ENCODE measurements at regions not wholly inside any gene's neighbourhood (a gene's known extent, or its start where the extent isn't known, plus 50 kb on each side); places are given as distances from the start of the nearest gene placed in this dataset.
"Not testable (repeated sequence)": the region's sequence is repeated elsewhere in the genome, so short reads cannot be mapped to it uniquely, and the experiment has no call there.

DNA sequence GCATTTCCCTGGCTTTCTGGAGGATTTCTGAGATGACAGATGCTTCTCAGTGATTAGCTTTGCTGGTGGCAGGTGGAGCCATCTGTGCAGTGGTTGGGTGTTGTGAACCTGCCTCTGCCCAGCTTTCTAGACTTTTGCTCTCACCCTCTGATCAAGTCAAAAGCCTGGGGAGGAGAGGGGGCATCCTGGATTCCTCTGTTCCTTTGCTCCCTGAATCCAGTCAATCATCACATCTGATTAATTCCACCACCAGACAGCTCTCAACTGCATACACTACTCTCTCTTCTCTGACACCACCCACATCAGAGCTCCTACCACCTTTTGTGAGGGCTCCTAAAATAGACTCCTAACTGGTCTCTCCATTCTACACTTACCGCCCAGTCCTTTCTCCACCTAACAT is 283.5 kb downstream of the WDR11 start:
- Mint-ChIP-seq H3K4me3 (no peak overlapping the region), H3K27ac (no peak overlapping the region), H3K36me3 (ENCODE audit: low read depth) (no peaks in the 10 kb centered on the region), H3K27me3 (no peaks in the 10 kb centered on the region), H3K4me1 (no peaks in the 10 kb centered on the region), H3K9me3 (peaks cover 3% of the 10 kb centered on the region)
- CTCF ChIA-PET, result no interaction called here
- POLR2A ChIA-PET, result no interaction called here
- DNase-seq, result no peak

DNA sequence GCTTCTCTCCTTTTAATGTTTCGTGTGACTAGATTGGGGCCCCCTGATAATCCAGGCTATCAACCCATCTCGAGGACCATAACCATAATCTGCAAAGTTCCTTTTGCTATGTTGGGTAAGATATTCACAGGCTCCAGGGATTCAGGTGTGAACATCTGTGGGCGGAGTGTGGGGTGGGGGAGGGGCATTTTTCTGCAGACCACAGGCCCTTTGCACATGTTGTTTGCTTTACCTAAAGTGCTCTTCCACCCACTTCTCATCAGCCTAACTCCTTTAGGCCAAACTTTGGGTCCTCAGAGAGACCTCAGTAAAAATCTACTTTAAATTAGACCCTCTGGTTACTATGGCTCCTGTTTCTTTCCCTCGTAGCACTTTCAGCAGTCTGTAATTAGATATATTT is 284.4 kb downstream of the WDR11 start:
- Mint-ChIP-seq H3K36me3 (ENCODE audit: low read depth) (no peaks in the 10 kb centered on the region), H3K9me3 (peaks cover 3% of the 10 kb centered on the region), H3K4me1 (no peaks in the 10 kb centered on the region), H3K27ac (no peak overlapping the region), H3K27me3 (no peaks in the 10 kb centered on the region), H3K4me3 (no peak overlapping the region)
- DNase-seq, result no peak
- POLR2A ChIA-PET, result no interaction called here
- CTCF ChIA-PET, result no interaction called here

DNA sequence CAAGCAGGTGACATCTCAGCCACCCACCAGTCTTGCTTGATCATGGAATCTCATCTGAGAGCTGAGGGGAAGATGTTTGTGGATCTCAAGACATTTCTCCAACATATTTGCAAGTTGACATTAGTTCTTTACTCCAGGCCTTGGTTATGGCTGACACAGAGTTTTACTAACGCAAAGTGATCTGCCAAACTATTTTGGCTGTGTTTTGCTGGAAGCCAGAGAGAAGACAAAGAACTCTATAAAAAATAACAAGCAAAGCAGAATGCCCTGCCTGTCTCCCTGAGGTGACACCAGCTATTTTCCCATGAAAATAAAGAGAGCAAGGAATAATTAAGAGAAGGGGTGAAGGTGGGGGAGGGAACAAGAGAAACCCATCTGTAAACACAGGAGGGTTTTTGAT is 286.4 kb downstream of the WDR11 start:
- H3K4me3 Mint-ChIP-seq, result no peak overlapping the region
- no peaks in the 10 kb centered on the region for H3K4me1 Mint-ChIP-seq
- DNase-seq, result no peak
- H3K9me3 Mint-ChIP-seq, result peaks cover 5% of the 10 kb centered on the region
- POLR2A ChIA-PET, result no interaction called here
- H3K27me3 Mint-ChIP-seq, result no peaks in the 10 kb centered on the region
- H3K27ac Mint-ChIP-seq, result no peak overlapping the region
- CTCF ChIA-PET, result no interaction called here
- H3K36me3 Mint-ChIP-seq (ENCODE audit: low read depth), result no peaks in the 10 kb centered on the region

DNA sequence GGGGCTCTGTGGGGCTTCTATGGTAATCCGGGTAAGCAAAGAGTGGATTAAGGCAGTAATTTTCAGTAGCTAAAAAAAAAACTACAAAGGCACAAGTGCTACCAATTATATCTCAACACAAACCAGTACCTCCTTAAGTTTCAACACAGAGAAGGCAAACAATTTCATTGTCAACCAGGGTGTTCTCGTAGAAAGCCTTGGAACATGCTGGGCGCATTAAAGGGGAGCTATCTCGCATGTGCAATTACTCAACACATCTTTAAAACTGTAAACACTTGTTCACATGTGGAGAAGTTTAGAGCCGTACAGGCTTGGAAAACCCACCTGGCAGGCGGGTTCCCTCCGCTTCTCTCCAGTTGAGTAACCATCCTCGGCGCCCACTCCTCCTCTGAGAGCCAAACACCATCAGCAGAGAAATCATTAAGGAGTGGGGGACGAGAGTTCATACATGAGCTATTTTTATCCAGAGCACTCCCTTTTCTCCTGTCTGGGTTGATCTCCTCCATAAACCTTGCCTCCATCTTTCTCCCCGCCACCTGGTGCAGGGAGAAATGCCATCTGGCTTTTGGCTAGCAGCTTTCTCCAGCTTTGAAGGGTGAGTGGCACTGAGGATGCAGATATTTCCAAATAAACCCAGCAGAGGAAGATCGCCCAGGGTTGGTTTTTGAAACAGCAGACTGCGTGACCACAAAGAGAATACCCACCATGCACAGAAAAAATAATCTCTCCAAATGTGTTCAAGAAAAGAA is 287.1 kb downstream of the WDR11 start:
- Mint-ChIP-seq H3K4me1 (no peaks in the 10 kb centered on the region), H3K27me3 (no peaks in the 10 kb centered on the region), H3K9me3 (peaks cover 8% of the 10 kb centered on the region), H3K36me3 (ENCODE audit: low read depth) (no peaks in the 10 kb centered on the region), H3K27ac (no peak overlapping the region), H3K4me3 (no peak overlapping the region)
- CTCF ChIA-PET, result no interaction called here
- no peak for DNase-seq
- POLR2A ChIA-PET, result no interaction called here

DNA sequence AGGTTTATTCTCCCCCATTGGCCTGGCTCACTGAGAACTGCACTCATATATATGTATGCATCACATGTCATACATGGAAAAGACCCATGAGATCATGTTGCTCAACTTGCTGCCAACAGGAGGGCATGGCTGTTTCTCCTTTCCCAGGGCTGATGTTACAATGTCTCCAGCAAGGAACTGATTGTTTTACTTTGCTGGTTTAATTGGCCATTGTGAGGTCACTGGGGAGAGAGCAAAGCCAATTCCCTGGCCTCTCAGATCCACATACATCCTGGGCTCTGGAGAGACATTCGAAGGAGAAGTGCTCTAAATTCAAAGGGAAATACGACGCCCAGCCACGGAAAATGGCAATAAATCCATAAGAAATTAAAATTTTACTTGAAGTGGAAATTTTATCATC is 287.8 kb downstream of the WDR11 start:
- no peak overlapping the region for H3K4me3 Mint-ChIP-seq
- ChIA-PET CTCF (no interaction called here), POLR2A (no interaction called here)

DNA sequence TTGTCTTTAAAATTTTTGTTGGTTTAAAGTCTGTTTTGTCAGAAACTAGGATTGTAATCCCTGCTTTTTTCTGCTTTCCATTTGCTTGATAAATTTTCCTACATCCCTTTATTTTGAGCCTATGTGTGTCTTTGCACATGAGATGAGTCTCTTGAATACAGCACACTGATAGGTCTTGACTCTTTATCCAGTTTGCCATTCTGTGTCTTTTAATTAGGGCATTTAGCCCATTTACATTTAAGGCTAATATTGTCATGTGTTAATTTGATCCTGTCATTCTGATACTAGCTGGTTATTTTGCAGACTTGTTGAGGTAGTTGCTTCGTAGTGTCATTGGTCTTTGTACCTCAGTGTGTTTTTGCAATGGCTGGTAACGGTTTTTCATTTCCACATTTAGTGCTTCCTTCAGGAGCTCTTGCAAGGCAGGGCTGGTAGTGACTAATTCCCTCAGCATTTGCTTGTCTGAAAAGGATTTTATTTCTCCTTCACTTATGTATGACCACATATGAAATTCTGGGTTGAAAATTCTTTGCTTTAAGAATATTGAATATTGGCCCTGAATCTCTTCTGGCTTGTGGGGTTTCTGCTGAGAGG is 294.7 kb downstream of the WDR11 start:
- peaks cover 19% of the 10 kb centered on the region for H3K9me3 Mint-ChIP-seq
- POLR2A ChIA-PET; H3K27ac Mint-ChIP-seq; DNase-seq; H3K27me3 Mint-ChIP-seq; CTCF ChIA-PET; H3K36me3 Mint-ChIP-seq (ENCODE audit: low read depth); H3K4me1 Mint-ChIP-seq; H3K4me3 Mint-ChIP-seq: not testable (repeated sequence)

More for the DNA sequence above, 287.8 kb downstream of the WDR11 start:
- H3K4me1 Mint-ChIP-seq, result no peaks in the 10 kb centered on the region
- no peak for DNase-seq
- peaks cover 9% of the 10 kb centered on the region for H3K9me3 Mint-ChIP-seq
- H3K27ac Mint-ChIP-seq, result no peak overlapping the region
- no peaks in the 10 kb centered on the region for H3K36me3 Mint-ChIP-seq (ENCODE audit: low read depth)
- H3K27me3 Mint-ChIP-seq, result no peaks in the 10 kb centered on the region

DNA sequence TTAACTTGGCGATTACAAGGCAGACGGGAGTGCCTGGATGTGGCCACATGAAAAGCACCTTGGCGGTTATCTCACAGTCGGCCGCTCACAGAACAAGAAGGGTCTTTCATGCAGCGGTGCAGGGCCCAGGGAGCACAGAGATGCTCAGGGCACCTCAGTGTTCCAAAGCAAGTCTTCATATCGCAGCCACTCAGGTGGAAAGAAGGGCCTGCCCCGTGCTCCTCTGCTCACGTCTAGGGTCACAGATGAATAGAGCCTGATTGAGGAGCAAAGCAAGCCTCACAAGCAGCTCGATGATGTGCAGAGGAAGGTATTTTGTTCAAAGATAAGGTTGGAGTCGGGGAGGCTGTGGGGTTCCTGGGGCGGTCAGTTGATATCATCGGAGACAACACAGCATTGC is 297.8 kb downstream of the WDR11 start:
- Mint-ChIP-seq H3K27me3 (no peaks in the 10 kb centered on the region), H3K36me3 (ENCODE audit: low read depth) (no peaks in the 10 kb centered on the region), H3K4me1 (no peaks in the 10 kb centered on the region), H3K9me3 (peaks cover 13% of the 10 kb centered on the region), H3K27ac (no peak overlapping the region), H3K4me3 (no peak overlapping the region)
- POLR2A ChIA-PET, result no interaction called here
- CTCF ChIA-PET, result no interaction called here
- no peak for DNase-seq

DNA sequence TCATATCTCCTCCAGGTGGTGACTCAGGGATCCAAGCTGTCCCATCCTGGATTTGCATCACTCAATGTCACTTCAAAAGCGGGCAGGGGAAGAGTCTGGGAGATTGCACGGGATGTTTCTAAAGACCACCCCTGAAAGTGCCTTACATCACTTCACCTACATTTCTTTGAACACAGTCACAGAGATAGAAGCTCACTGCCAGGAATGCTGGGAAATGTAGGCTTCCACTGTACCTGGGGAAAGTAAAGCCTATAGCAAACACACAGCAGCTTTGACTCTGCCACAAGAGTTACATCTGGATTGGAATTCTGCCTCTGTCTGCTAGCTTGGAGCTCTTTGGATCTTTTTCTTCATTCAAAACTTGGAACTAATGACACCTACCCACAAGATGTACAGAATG is 300.9 kb downstream of the WDR11 start:
- Mint-ChIP-seq H3K27me3 (no peaks in the 10 kb centered on the region), H3K4me1 (no peaks in the 10 kb centered on the region), H3K27ac (no peak overlapping the region), H3K4me3 (no peak overlapping the region), H3K9me3 (no peaks in the 10 kb centered on the region), H3K36me3 (ENCODE audit: low read depth) (no peaks in the 10 kb centered on the region)
- CTCF ChIA-PET, result no interaction called here
- POLR2A ChIA-PET, result no interaction called here
- no peak for DNase-seq

DNA sequence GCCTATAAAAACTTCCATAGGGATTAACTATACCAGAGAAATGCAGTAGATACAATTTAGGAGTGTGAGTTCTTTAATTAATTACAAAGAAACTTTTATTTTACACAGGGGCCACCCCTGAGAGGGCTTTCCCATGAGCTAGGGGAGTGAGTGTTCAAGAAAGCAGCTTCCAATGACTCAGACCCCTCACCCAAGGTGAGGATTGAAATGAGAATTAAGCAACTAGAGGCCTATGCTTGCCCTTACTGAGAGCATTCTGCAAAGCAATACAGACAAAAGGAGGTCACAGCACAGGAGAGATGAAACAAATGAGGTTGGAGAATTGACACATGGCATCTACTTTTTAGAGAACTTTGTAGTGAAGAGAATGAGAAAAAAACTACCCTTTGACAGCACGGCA is 301.8 kb downstream of the WDR11 start:
- Mint-ChIP-seq H3K4me1 (no peaks in the 10 kb centered on the region), H3K36me3 (ENCODE audit: low read depth) (no peaks in the 10 kb centered on the region), H3K4me3 (no peak overlapping the region), H3K27ac (no peak overlapping the region), H3K27me3 (no peaks in the 10 kb centered on the region), H3K9me3 (no peaks in the 10 kb centered on the region)
- ChIA-PET CTCF (no interaction called here), POLR2A (no interaction called here)
- DNase-seq, result no peak

DNA sequence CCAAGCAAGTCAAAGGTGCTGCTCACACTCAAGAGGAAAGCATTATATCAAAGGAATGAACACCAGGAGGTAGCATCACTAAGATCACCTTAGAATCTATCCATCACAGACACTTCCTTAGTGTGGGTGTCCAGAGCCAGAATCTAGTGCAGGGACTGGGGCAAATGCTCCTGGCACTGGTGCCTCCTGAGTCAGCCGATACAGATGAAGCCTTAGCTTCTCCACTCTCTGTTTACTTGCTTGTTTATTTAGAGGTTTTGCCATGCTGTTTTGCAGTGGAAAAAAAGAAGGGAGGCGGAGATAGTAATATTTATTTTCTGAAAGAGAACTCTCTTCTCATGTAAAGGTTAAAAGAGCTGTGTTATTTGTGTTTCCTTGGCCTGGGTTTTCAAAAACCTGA is 303.1 kb downstream of the WDR11 start:
- Mint-ChIP-seq H3K4me3 (no peak overlapping the region), H3K27ac (no peak overlapping the region), H3K4me1 (peaks cover under 1% of the 10 kb centered on the region), H3K9me3 (no peaks in the 10 kb centered on the region), H3K27me3 (no peaks in the 10 kb centered on the region), H3K36me3 (ENCODE audit: low read depth) (no peaks in the 10 kb centered on the region)
- DNase-seq, result no peak
- CTCF ChIA-PET, result no interaction called here
- POLR2A ChIA-PET, result no interaction called here

DNA sequence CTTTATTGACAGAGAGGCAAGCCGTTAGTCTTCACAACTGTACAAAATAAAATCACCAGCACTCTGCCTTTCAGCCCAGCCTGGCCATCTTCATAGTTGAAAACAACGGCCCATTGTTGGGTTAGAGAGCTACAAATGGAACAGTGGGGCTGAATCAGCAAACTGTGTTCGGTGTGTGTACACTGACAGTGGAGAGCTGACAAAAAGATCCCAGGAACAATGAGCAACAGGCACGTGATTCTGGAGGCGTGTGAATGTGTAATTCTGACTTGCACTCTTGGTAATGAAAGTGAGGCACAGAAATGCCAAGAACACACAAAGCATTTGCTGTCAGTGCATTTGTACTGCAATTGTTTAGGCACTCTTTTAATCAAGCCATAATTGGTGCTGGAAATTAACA is 303.7 kb downstream of the WDR11 start:
- POLR2A ChIA-PET, result no interaction called here
- CTCF ChIA-PET, result no interaction called here
- H3K4me3 Mint-ChIP-seq, result no peak overlapping the region
- H3K27ac Mint-ChIP-seq, result no peak overlapping the region
- no peak for DNase-seq
- no peaks in the 10 kb centered on the region for H3K27me3 Mint-ChIP-seq
- H3K4me1 Mint-ChIP-seq, result peaks cover 2% of the 10 kb centered on the region
- no peaks in the 10 kb centered on the region for H3K36me3 Mint-ChIP-seq (ENCODE audit: low read depth)
- H3K9me3 Mint-ChIP-seq, result no peaks in the 10 kb centered on the region

DNA sequence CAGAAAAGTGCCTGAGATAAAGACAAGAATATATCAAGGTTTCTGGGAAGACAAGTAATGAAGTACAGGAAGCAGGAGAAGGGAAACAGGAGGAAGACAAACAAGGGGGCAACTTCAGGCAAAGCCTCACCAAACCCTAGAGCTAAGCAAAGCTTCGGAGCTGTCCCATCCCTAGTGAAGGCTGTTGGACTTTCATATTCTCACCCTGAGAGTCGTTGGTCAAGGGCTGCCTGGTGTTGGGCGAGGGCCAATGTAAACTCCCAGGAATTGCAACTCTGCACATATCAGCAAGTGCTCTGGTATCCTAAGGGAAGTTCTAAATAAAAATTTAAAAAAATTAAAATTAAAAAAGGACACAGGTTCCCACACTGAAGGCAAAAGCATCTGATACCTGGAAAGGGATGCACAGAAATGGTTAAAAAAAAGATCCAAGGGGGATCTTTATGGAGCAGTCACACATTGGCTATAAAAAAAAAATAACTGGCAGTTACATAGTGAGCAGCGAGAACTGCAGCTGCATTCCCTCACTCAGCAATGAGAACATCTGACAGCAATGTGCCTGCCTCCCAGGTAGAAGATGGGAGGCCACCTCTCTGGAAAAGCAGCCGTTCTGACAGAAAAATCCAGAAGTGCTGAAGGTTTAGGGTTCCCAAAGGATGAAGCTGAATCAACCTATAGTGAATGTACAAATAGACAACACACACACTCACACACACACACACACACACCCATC is 304.7 kb downstream of the WDR11 start:
- no peak overlapping the region for H3K4me3 Mint-ChIP-seq
- ChIA-PET POLR2A (no interaction called here), CTCF (no interaction called here)
- H3K27ac Mint-ChIP-seq, result no peak overlapping the region
- no peaks in the 10 kb centered on the region for H3K36me3 Mint-ChIP-seq (ENCODE audit: low read depth)
- H3K4me1 Mint-ChIP-seq, result peaks cover 2% of the 10 kb centered on the region
- H3K9me3 Mint-ChIP-seq, result no peaks in the 10 kb centered on the region
- H3K27me3 Mint-ChIP-seq, result no peaks in the 10 kb centered on the region
- no peak for DNase-seq

DNA sequence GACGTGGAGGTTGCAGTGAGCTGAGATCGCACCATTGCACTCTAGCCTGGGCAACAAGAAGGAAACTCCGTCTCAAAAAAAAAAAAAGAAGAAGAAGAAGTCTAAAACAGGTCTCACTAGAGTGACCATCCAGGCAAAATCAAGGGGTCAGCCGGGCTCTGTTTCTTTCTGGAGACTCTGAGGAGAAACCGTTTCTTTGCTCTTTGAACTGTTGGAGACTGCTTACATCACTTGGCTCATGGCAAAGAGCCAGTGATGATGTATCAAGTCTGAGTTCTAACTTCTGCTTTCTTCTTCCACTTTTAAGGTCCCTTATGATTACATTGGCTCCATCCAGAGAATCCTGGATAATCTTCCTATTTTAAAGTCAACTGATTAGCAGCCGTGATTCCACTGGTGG is 306.8 kb downstream of the WDR11 start:
- Mint-ChIP-seq H3K9me3 (no peaks in the 10 kb centered on the region), H3K27me3 (no peaks in the 10 kb centered on the region), H3K36me3 (ENCODE audit: low read depth) (no peaks in the 10 kb centered on the region), H3K27ac (no peak overlapping the region), H3K4me3 (no peak overlapping the region), H3K4me1 (peaks cover 2% of the 10 kb centered on the region)
- CTCF ChIA-PET, result no interaction called here
- no peak for DNase-seq
- POLR2A ChIA-PET, result no interaction called here

DNA sequence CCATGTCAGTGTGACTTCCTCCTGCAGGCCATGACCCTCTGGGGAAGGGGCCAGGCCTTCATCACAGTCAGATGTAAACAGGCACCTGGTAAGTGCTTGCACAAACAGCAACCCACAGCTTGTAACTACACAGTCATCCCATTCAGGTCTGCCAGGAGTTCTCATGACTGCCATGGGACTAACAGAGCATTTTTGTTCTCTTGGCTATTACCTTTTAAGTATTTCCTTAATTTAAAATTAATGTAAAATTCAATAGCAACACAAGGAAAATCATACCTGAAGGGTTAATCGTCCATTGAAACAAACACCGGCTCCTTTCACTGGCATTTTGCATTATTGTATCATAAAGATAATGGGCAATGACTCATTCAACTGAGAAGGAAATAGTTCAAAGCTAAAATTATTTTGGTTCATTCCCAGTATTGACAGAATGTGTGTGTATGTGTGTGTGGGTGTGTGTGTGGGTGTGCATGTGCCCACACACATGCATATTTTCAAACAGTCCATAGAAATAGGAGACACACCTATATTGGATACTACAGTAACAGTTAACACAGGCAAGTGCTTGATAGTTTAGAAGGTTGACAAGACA is 307.9 kb downstream of the WDR11 start:
- no peak overlapping the region for H3K4me3 Mint-ChIP-seq
- no peak overlapping the region for H3K27ac Mint-ChIP-seq
- H3K4me1 Mint-ChIP-seq, result peaks cover 2% of the 10 kb centered on the region
- no peaks in the 10 kb centered on the region for H3K27me3 Mint-ChIP-seq
- CTCF ChIA-PET, result no interaction called here
- no peaks in the 10 kb centered on the region for H3K36me3 Mint-ChIP-seq (ENCODE audit: low read depth)
- DNase-seq, result no peak
- no peaks in the 10 kb centered on the region for H3K9me3 Mint-ChIP-seq
- POLR2A ChIA-PET, result no interaction called here

All from activated CD4-positive, alpha-beta memory T cell treated with anti-CD3 and anti-CD28 coated beads, Interleukin-2, amount 10 ng/mL, durations not matched to agents 7 days and 5 days (primary cell).